Stimulated activated effector memory CD8-positive, alpha-beta T cell treated with anti-CD3 and anti-CD28 coated beads, Interleukin-12 subunit alpha, Interleukin-12 subunit beta, amount 100 ng/mL, for 72 hours (primary cell): ENCODE measurements at regions not wholly inside any gene's neighbourhood (a gene's known extent, or its start where the extent isn't known, plus 50 kb on each side); places are given as distances from the start of the nearest gene placed in this dataset.

ENCODE experiments used
- ATAC-seq: fragments of 150-1000 bp; cut with Tn5 transposase; 2 replicates; pipeline ENCODE4 v1.10.0; 2021
- DNase-seq, 2 donors: peaks; one replicate each; pipeline ENCODE4 v3.0.0; 2021 to 2022; ENCODE audit warnings: low spot score in 2 of 2
- H3K27ac Mint-ChIP-seq: one replicate; pipeline ENCODE4 v1.8.0; 2022; ENCODE audit warnings: mild to moderate bottlenecking, mixed read lengths
- H3K36me3 Mint-ChIP-seq: one replicate; pipeline ENCODE4 v1.8.0; 2022; ENCODE audit warnings: mild to moderate bottlenecking, mixed read lengths
- H3K4me1 Mint-ChIP-seq: one replicate; pipeline ENCODE4 v1.8.0; 2022; ENCODE audit warnings: mixed read lengths
- H3K4me3 Mint-ChIP-seq: one replicate; pipeline ENCODE4 v1.8.0; 2022; ENCODE audit warnings: mild to moderate bottlenecking, mixed read lengths
- H3K9me3 Mint-ChIP-seq: one replicate; pipeline ENCODE4 v1.8.0; 2022; ENCODE audit warnings: mixed read lengths

GRCh38 chr21:41584603-41585176 lies 76.7 kb upstream of the TMPRSS2 start:
- DNase-seq, result no peak
- no peak overlapping the region for H3K27ac Mint-ChIP-seq
- peaks cover 5% of the 10 kb centered on the region for H3K9me3 Mint-ChIP-seq
- H3K36me3 Mint-ChIP-seq, result no peaks in the 10 kb centered on the region
- no peak for ATAC-seq
- no peak overlapping the region for H3K4me3 Mint-ChIP-seq
- no peaks in the 10 kb centered on the region for H3K4me1 Mint-ChIP-seq

- H3K9me3 Mint-ChIP-seq, result peaks cover 3% of the 10 kb centered on the region
- no peak overlapping the region for H3K27ac Mint-ChIP-seq
- no peak for DNase-seq
- no peaks in the 10 kb centered on the region for H3K4me1 Mint-ChIP-seq
- no peaks in the 10 kb centered on the region for H3K36me3 Mint-ChIP-seq
- H3K4me3 Mint-ChIP-seq, result no peak overlapping the region
- no peak for ATAC-seq
Measured at GRCh38 chr21:41583274-41583790, 75.4 kb upstream of the TMPRSS2 start.

GRCh38 chr21:41582866-41583265 lies 74.9 kb upstream of the TMPRSS2 start:
- Mint-ChIP-seq H3K4me3 (no peak overlapping the region), H3K9me3 (peaks cover 8% of the 10 kb centered on the region), H3K36me3 (no peaks in the 10 kb centered on the region), H3K27ac (no peak overlapping the region), H3K4me1 (no peaks in the 10 kb centered on the region)
- DNase-seq, result no peak
- ATAC-seq, result no peak

GRCh38 chr21:41582298-41582840 lies 74.4 kb upstream of the TMPRSS2 start:
- Mint-ChIP-seq H3K4me3 (no peak overlapping the region), H3K4me1 (no peaks in the 10 kb centered on the region), H3K9me3 (peaks cover 9% of the 10 kb centered on the region), H3K36me3 (no peaks in the 10 kb centered on the region), H3K27ac (no peak overlapping the region)
- DNase-seq (no peak), ATAC-seq (no peak)

- Mint-ChIP-seq H3K4me3 (no peak overlapping the region), H3K27ac (no peak overlapping the region), H3K4me1 (no peaks in the 10 kb centered on the region), H3K9me3 (peaks cover 14% of the 10 kb centered on the region), H3K36me3 (no peaks in the 10 kb centered on the region)
- ATAC-seq (no peak), DNase-seq (no peak)
Measured at GRCh38 chr21:41581592-41582228, 73.8 kb upstream of the TMPRSS2 start.

GRCh38 chr21:41580758-41581554 lies 73.0 kb upstream of the TMPRSS2 start:
- Mint-ChIP-seq H3K36me3 (no peaks in the 10 kb centered on the region), H3K4me1 (no peaks in the 10 kb centered on the region), H3K27ac (no peak overlapping the region), H3K4me3 (no peak overlapping the region), H3K9me3 (peaks cover 14% of the 10 kb centered on the region)
- DNase-seq (no peak), ATAC-seq (no peak)

- no peak overlapping the region for H3K4me3 Mint-ChIP-seq
- H3K27ac Mint-ChIP-seq, result no peak overlapping the region
- no peak for ATAC-seq
- no peak for DNase-seq
- peaks cover 14% of the 10 kb centered on the region for H3K9me3 Mint-ChIP-seq
- no peaks in the 10 kb centered on the region for H3K36me3 Mint-ChIP-seq
- H3K4me1 Mint-ChIP-seq, result no peaks in the 10 kb centered on the region
Measured at GRCh38 chr21:41579692-41580091, 71.7 kb upstream of the TMPRSS2 start.

GRCh38 chr21:41578716-41579115 lies 70.8 kb upstream of the TMPRSS2 start:
- Mint-ChIP-seq H3K4me3 (no peak overlapping the region), H3K4me1 (no peaks in the 10 kb centered on the region), H3K36me3 (no peaks in the 10 kb centered on the region), H3K9me3 (peaks cover 14% of the 10 kb centered on the region), H3K27ac (no peak overlapping the region)
- no peak for ATAC-seq
- DNase-seq, result no peak

- ATAC-seq (no peak), DNase-seq (no peak)
- Mint-ChIP-seq H3K4me3 (no peak overlapping the region), H3K27ac (no peak overlapping the region), H3K36me3 (no peaks in the 10 kb centered on the region), H3K4me1 (no peaks in the 10 kb centered on the region), H3K9me3 (peaks cover 14% of the 10 kb centered on the region)
Measured at GRCh38 chr21:41578083-41578482, 70.1 kb upstream of the TMPRSS2 start.

GRCh38 chr21:41576013-41576615 lies 68.2 kb upstream of the TMPRSS2 start:
- DNase-seq (no peak), ATAC-seq (no peak)
- no peak overlapping the region for H3K27ac Mint-ChIP-seq
- no peaks in the 10 kb centered on the region for H3K36me3 Mint-ChIP-seq
- no peak overlapping the region for H3K4me3 Mint-ChIP-seq
- peaks cover under 1% of the 10 kb centered on the region for H3K4me1 Mint-ChIP-seq
- peaks cover 14% of the 10 kb centered on the region for H3K9me3 Mint-ChIP-seq

- Mint-ChIP-seq H3K4me3 (no peak overlapping the region), H3K4me1 (peaks cover 6% of the 10 kb centered on the region), H3K9me3 (peaks cover 12% of the 10 kb centered on the region)
Measured at GRCh38 chr21:41573902-41574690, 66.1 kb upstream of the TMPRSS2 start.

GRCh38 chr21:41571938-41572510 lies 64.1 kb upstream of the TMPRSS2 start:
- H3K36me3 Mint-ChIP-seq, result no peaks in the 10 kb centered on the region
- no peak overlapping the region for H3K4me3 Mint-ChIP-seq
- DNase-seq (no peak), ATAC-seq (no peak)
- H3K27ac Mint-ChIP-seq, result no peak overlapping the region
- peaks cover 6% of the 10 kb centered on the region for H3K4me1 Mint-ChIP-seq
- H3K9me3 Mint-ChIP-seq, result peaks cover 2% of the 10 kb centered on the region

More at GRCh38 chr21:41573902-41574690, 66.1 kb upstream of the TMPRSS2 start:
- DNase-seq, result no peak
- Mint-ChIP-seq H3K36me3 (no peaks in the 10 kb centered on the region), H3K27ac (no peak overlapping the region)
- no peak for ATAC-seq

GRCh38 chr21:41570791-41571355 lies 62.9 kb upstream of the TMPRSS2 start:
- H3K36me3 Mint-ChIP-seq, result no peaks in the 10 kb centered on the region
- peak; percentile 81 for ATAC-seq
- peaks cover 11% of the 10 kb centered on the region for H3K4me1 Mint-ChIP-seq
- H3K4me3 Mint-ChIP-seq, result no peak overlapping the region
- H3K9me3 Mint-ChIP-seq, result no peaks in the 10 kb centered on the region
- H3K27ac Mint-ChIP-seq, result no peak overlapping the region
- no peak for DNase-seq
